ENCODE measurements at regions not wholly inside any gene's neighbourhood (a gene's known extent, or its start where the extent isn't known, plus 50 kb on each side); places are given as distances from the start of the nearest gene placed in this dataset.

- TF ChIP-seq CTCF (IDR thresholded peaks at IDR 0.05) (no peak), POLR2A (IDR thresholded peaks at IDR 0.05; ENCODE audit: low read length) (no peak)
Observed at GRCh38 chr18:35862119-35862640, 110.3 kb upstream of the RMP24 start.
